ENCODE measurements at regions not wholly inside any gene's neighbourhood (a gene's known extent, or its start where the extent isn't known, plus 50 kb on each side); places are given as distances from the start of the nearest gene placed in this dataset.
A peak's percentile ranks its signal among the peaks of the same experiment; 100 is the strongest.

DNA sequence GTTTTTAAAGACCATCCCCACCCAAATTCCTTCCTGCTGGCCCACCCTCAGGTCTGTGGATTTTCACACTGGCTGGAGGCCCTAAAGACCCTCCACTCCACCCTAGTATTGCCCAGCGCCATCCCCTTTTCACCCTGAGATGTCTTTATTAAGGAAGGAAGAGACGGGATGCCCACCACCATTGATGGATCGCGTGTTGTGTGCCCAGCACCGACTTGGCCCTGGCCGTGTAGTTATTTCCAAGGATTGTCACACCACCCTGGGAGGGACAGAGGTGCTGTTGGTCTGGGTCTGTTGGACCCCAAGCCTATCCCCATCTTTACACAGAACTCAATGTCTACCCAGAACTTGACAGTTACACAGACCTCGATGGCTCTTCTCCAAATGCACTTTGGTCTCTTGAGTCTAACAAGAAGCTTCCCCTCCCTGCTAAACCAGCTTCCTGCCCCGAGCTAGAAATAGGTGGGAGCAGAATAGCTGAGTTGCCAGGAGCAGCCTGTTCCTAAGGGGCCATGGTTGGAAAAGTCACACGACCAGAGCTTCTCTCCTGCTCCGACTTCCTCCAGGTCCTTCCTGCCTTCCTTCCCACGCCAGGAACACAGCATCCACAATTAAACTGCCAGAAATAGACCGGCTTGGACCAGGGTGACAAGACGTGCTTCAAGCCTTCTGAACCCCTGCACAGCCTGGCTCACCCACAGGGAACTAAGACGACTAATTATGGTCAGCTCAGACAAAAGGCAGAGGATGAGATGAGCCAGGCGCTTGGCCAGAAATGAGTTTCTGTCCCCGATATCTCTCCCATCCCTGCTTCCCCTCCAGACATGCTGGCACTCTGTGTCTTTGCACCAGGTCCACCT is 139.5 kb upstream of the CHST15 start:
- FAIRE-seq (no peak), DNase-seq (peak in 1 of 2 donors; percentile 5)
- Histone ChIP-seq H3K27me3 (ENCODE audit: control insufficient read depth in 3 of 3, insufficient read depth in 3 of 3, low read length in 3 of 3) (no peaks in the 10 kb centered on the region), H3K4me3 (ENCODE audit: low read depth in 1 of 3, low read length in 3 of 3) (no peak overlapping the region), H3K9me3 (ENCODE audit: control insufficient read depth in 2 of 2, insufficient read depth in 1 of 2, low read depth in 1 of 2, low read length in 1 of 2) (no peaks in the 10 kb centered on the region), H3K27ac (ENCODE audit: low read depth in 1 of 3, low read length in 2 of 3) (no peak overlapping the region), H3K36me3 (ENCODE audit: control insufficient read depth in 3 of 3, insufficient read depth in 2 of 3, low read depth in 1 of 3, low read length in 3 of 3) (no peaks in the 10 kb centered on the region), H3K4me1 (ENCODE audit: control insufficient read depth in 3 of 3, insufficient read depth in 2 of 3, low read depth in 1 of 3, low read length in 2 of 3) (no peaks in the 10 kb centered on the region)
- 59 to 62% (median 60%) methylated on average over 16 of the region's 16 CpGs for WGBS, 3 donors

DNA sequence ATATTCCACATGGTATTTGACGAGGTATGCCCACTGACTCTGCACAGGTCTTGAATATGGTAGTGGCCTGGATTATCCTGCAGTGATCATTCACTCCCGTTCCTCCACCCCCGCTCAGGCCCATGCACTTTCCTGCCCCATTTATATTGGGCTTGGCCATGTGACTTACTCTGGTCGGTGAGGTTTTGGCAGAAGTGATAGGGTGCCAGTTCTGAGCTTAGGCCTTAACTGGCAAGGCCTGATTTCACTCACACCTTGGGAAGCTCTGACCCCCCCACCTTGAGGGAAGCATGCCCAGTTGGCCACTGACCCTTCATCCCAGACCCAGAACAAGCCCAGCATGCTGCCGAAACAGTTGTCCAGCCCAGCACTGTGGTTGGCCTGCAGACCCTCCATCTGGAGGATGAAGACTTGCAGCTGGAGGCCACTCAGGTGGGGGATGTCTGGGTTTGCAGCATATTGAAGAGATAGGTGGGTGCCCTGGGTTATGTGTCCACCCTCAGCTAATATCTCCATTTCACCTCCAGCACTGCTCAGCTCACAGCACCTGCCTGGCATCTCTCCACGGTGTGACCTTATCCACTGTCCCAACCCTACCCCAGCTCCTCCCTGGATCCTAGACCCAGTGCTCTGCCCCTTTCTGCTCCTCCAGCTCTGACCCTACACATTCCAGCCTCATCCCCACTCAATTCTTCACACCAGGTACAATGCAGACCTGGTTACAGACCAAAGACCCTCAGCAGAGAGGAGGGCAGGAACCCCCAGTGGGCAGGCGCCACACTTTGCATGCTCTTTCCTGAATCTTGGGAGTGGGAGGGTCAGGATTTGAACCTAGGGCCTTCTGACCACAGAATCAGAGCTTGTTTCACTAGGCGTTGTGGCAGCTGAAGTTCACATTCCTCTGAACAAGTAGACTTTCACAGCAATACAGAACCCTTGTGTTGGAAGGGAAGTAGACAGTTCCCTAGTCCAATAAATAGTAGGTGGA is 138.1 kb upstream of the CHST15 start:
- Histone ChIP-seq H3K4me1 (ENCODE audit: control insufficient read depth in 3 of 3, insufficient read depth in 2 of 3, low read depth in 1 of 3, low read length in 2 of 3) (no peaks in the 10 kb centered on the region), H3K27ac (ENCODE audit: low read depth in 1 of 3, low read length in 2 of 3) (no peak overlapping the region), H3K9me3 (ENCODE audit: control insufficient read depth in 2 of 2, insufficient read depth in 1 of 2, low read depth in 1 of 2, low read length in 1 of 2) (no peaks in the 10 kb centered on the region), H3K36me3 (ENCODE audit: control insufficient read depth in 3 of 3, insufficient read depth in 2 of 3, low read depth in 1 of 3, low read length in 3 of 3) (no peaks in the 10 kb centered on the region), H3K4me3 (ENCODE audit: low read depth in 1 of 3, low read length in 3 of 3) (no peak overlapping the region), H3K27me3 (ENCODE audit: control insufficient read depth in 3 of 3, insufficient read depth in 3 of 3, low read length in 3 of 3) (no peaks in the 10 kb centered on the region)
- FAIRE-seq = no peak
- no peak for DNase-seq
- 85 to 92% (median 87%) methylated on average over 8 of the region's 8 CpGs for WGBS, 3 donors

- Histone ChIP-seq H3K27ac (ENCODE audit: low read depth in 1 of 3, low read length in 2 of 3) (no peak overlapping the region), H3K36me3 (ENCODE audit: control insufficient read depth in 3 of 3, insufficient read depth in 2 of 3, low read depth in 1 of 3, low read length in 3 of 3) (no peaks in the 10 kb centered on the region), H3K27me3 (ENCODE audit: control insufficient read depth in 3 of 3, insufficient read depth in 3 of 3, low read length in 3 of 3) (no peaks in the 10 kb centered on the region), H3K4me1 (ENCODE audit: control insufficient read depth in 3 of 3, insufficient read depth in 2 of 3, low read depth in 1 of 3, low read length in 2 of 3) (no peaks in the 10 kb centered on the region), H3K4me3 (ENCODE audit: low read depth in 1 of 3, low read length in 3 of 3) (no peak overlapping the region), H3K9me3 (ENCODE audit: control insufficient read depth in 2 of 2, insufficient read depth in 1 of 2, low read depth in 1 of 2, low read length in 1 of 2) (peaks cover 0 to 1% of the 10 kb centered on the region in 2 donors)
- WGBS, 3 donors = 94 to 96% (median 95%) methylated on average over 11 of the region's 11 CpGs
- no peak for DNase-seq
- FAIRE-seq = no peak
Observed at GRCh38 chr10:124230635-124231167, 137.3 kb upstream of the CHST15 start.

DNA sequence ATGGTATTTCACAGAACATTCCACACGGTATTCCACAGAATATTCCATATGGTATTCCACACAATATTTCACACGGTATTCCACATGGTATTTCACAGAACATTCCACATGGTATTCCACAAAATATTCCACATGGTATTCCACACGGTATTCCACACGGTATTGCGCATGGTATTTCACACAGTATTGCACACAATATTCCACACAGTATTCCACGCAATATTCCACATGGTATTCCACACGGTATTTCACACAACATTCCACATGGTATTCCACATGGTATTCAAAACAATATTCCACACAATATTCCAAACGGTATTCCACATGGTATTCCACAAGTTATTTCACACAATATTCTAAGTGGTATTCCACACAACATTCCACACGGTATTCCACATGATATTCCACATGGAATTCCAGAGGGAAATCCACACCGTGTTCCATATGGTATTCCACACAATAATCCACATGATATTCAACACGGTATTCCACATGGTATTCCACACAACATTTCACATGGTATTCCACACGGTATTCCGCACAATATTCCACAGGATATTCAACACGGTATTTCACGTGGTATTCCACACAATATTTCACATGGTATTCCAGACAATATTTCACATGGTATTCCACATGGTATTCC is 136.7 kb upstream of the CHST15 start:
- Histone ChIP-seq H3K4me1 (ENCODE audit: control insufficient read depth in 3 of 3, insufficient read depth in 2 of 3, low read depth in 1 of 3, low read length in 2 of 3) (no peaks in the 10 kb centered on the region), H3K27ac (ENCODE audit: low read depth in 1 of 3, low read length in 2 of 3) (no peak overlapping the region), H3K4me3 (ENCODE audit: low read depth in 1 of 3, low read length in 3 of 3) (no peak overlapping the region), H3K36me3 (ENCODE audit: control insufficient read depth in 3 of 3, insufficient read depth in 2 of 3, low read depth in 1 of 3, low read length in 3 of 3) (no peaks in the 10 kb centered on the region), H3K27me3 (ENCODE audit: control insufficient read depth in 3 of 3, insufficient read depth in 3 of 3, low read length in 3 of 3) (no peaks in the 10 kb centered on the region), H3K9me3 (ENCODE audit: control insufficient read depth in 2 of 2, insufficient read depth in 1 of 2, low read depth in 1 of 2, low read length in 1 of 2) (peaks cover 0 to 2% of the 10 kb centered on the region in 2 donors)
- no peak for DNase-seq
- no peak for FAIRE-seq
- WGBS, 3 donors = 86 to 93% (median 87%) methylated on average over 15 of the region's 15 CpGs

GRCh38 chr10:124229201-124229988 is 136.0 kb upstream of the CHST15 start:
- no peaks in the 10 kb centered on the region for H3K4me1 ChIP-seq (ENCODE audit: control insufficient read depth in 3 of 3, insufficient read depth in 2 of 3, low read depth in 1 of 3, low read length in 2 of 3)
- 90 to 91% (median 91%) methylated on average over 19 of the region's 19 CpGs for WGBS, 3 donors
- FAIRE-seq = no peak
- H3K27me3 ChIP-seq (ENCODE audit: control insufficient read depth in 3 of 3, insufficient read depth in 3 of 3, low read length in 3 of 3) = no peaks in the 10 kb centered on the region
- no peaks in the 10 kb centered on the region for H3K36me3 ChIP-seq (ENCODE audit: control insufficient read depth in 3 of 3, insufficient read depth in 2 of 3, low read depth in 1 of 3, low read length in 3 of 3)
- peaks cover 0 to 2% of the 10 kb centered on the region in 2 donors for H3K9me3 ChIP-seq (ENCODE audit: control insufficient read depth in 2 of 2, insufficient read depth in 1 of 2, low read depth in 1 of 2, low read length in 1 of 2)
- no peak overlapping the region for H3K27ac ChIP-seq (ENCODE audit: low read depth in 1 of 3, low read length in 2 of 3)
- no peak overlapping the region for H3K4me3 ChIP-seq (ENCODE audit: low read depth in 1 of 3, low read length in 3 of 3)
- no peak for DNase-seq

- no peaks in the 10 kb centered on the region for H3K36me3 ChIP-seq (ENCODE audit: control insufficient read depth in 3 of 3, insufficient read depth in 2 of 3, low read depth in 1 of 3, low read length in 3 of 3)
- peaks cover 0 to 2% of the 10 kb centered on the region in 2 donors for H3K9me3 ChIP-seq (ENCODE audit: control insufficient read depth in 2 of 2, insufficient read depth in 1 of 2, low read depth in 1 of 2, low read length in 1 of 2)
- FAIRE-seq (no peak), DNase-seq (no peak)
- no peaks in the 10 kb centered on the region for H3K27me3 ChIP-seq (ENCODE audit: control insufficient read depth in 3 of 3, insufficient read depth in 3 of 3, low read length in 3 of 3)
- no peak overlapping the region for H3K4me3 ChIP-seq (ENCODE audit: low read depth in 1 of 3, low read length in 3 of 3)
- no peaks in the 10 kb centered on the region for H3K4me1 ChIP-seq (ENCODE audit: control insufficient read depth in 3 of 3, insufficient read depth in 2 of 3, low read depth in 1 of 3, low read length in 2 of 3)
- no peak overlapping the region for H3K27ac ChIP-seq (ENCODE audit: low read depth in 1 of 3, low read length in 2 of 3)
- WGBS, 3 donors = 82 to 89% (median 86%) methylated on average over 2 of the region's 2 CpGs
Observed at GRCh38 chr10:124228471-124228870, 135.1 kb upstream of the CHST15 start.

DNA sequence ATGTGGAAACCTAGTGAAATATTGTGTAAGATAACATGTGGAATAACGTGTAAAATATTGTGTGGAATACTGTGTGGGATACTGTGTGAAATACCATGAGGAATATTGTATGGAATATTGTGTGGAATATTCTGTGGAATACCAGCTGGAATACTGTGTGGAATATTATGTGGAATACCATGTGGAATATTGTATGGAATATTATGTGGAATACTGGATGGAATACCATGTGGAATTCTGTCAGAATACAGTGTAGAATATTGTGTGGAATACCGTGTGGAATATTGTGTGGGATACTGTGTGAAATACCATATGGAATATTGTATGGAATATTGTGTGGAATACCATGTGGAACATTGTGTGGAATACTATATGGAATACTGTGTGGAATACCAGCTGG is 134.6 kb upstream of the CHST15 start:
- WGBS, 3 donors = 84 to 93% (median 89%) methylated on average over 2 of the region's 2 CpGs
- Histone ChIP-seq H3K27me3 (ENCODE audit: control insufficient read depth in 3 of 3, insufficient read depth in 3 of 3, low read length in 3 of 3) (no peaks in the 10 kb centered on the region), H3K27ac (ENCODE audit: low read depth in 1 of 3, low read length in 2 of 3) (no peak overlapping the region), H3K9me3 (ENCODE audit: control insufficient read depth in 2 of 2, insufficient read depth in 1 of 2, low read depth in 1 of 2, low read length in 1 of 2) (peaks cover 0 to 2% of the 10 kb centered on the region in 2 donors), H3K36me3 (ENCODE audit: control insufficient read depth in 3 of 3, insufficient read depth in 2 of 3, low read depth in 1 of 3, low read length in 3 of 3) (no peaks in the 10 kb centered on the region), H3K4me3 (ENCODE audit: low read depth in 1 of 3, low read length in 3 of 3) (no peak overlapping the region), H3K4me1 (ENCODE audit: control insufficient read depth in 3 of 3, insufficient read depth in 2 of 3, low read depth in 1 of 3, low read length in 2 of 3) (no peaks in the 10 kb centered on the region)
- no peak for FAIRE-seq
- DNase-seq = no peak

All from small intestine (tissue), 7 donors.